GM12892 (cell line): ENCODE measurements at regions not wholly inside any gene's neighbourhood (a gene's known extent, or its start where the extent isn't known, plus 50 kb on each side); places are given as distances from the start of the nearest gene placed in this dataset.

ENCODE experiments used
- POLR2A ChIP-seq: IDR thresholded peaks from 2 replicates; pipeline ENCODE4 v1.6.1; 2011; ENCODE audit warnings: low read depth, low read length, control low read depth
- POLR2AphosphoS5 ChIP-seq: IDR thresholded peaks from 2 replicates; pipeline ENCODE4 v1.6.1; 2011; ENCODE audit warnings: low read depth, low read length, control low read depth

DNA sequence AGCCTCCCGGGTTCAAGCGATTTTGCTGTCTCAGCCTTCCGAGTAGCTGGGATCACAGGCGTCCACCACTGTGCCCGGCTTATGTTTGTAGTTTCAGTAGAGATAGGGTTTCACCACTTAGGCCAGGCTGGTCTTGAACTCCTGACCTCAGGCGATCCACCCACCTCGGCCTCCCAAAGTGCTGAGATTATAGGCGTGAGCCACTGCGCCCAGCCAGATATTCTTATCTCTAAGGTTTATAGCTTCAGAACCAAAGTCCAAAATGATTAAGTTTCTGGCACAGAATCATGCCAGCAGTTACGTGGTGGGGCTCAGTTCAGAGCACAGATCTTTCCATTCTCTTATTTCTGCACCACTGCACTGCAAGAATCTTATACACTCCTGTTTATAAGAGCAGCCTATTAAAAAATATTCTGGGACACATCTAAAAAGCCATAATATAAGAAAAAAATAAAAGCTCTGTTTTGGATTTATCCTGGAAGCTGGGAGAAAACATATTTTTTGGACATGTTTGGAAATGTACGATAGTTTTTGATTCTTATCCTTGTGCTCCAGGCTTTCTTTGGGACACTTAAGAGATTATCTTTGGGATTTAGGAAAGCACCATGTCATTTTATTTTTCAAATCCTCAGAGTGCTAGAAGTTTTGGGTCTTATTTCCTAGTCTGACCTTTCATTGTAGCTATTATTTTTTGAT is 129.6 kb downstream of the LMNTD1 start:
- no peak for TF ChIP-seq POLR2A
- no peak for TF ChIP-seq POLR2AphosphoS5
